HFF-Myc (cell line): ENCODE measurements at regions not wholly inside any gene's neighbourhood (a gene's known extent, or its start where the extent isn't known, plus 50 kb on each side); places are given as distances from the start of the nearest gene placed in this dataset.

Source experiments
- DNase-seq: peaks from one replicate; pipeline ENCODE4 v3.0.0-alpha.2; 2011; ENCODE audit warnings: low read depth; ENCODE audit errors: extremely low read depth
- H3K4me3 ChIP-seq: replicated peaks from 2 replicates; pipeline ENCODE4 v1.5.1; 2011; ENCODE audit warnings: low read depth, mild to moderate bottlenecking, control low read depth, low read length
- TF ChIP-seq, protein P1 (sequence below): IDR thresholded peaks from 2 replicates; pipeline ENCODE4 v1.5.1; 2012; ENCODE audit warnings: mild to moderate bottlenecking, low read depth, low read length, control low read depth; ENCODE audit errors: missing control alignments

- no peak for DNase-seq
- TF ChIP-seq, protein P1, sequence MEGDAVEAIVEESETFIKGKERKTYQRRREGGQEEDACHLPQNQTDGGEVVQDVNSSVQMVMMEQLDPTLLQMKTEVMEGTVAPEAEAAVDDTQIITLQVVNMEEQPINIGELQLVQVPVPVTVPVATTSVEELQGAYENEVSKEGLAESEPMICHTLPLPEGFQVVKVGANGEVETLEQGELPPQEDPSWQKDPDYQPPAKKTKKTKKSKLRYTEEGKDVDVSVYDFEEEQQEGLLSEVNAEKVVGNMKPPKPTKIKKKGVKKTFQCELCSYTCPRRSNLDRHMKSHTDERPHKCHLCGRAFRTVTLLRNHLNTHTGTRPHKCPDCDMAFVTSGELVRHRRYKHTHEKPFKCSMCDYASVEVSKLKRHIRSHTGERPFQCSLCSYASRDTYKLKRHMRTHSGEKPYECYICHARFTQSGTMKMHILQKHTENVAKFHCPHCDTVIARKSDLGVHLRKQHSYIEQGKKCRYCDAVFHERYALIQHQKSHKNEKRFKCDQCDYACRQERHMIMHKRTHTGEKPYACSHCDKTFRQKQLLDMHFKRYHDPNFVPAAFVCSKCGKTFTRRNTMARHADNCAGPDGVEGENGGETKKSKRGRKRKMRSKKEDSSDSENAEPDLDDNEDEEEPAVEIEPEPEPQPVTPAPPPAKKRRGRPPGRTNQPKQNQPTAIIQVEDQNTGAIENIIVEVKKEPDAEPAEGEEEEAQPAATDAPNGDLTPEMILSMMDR, result no peak
- H3K4me3 ChIP-seq, result no peak overlapping the region
Observed at GRCh38 chr7:20279979-20280378, 50.7 kb upstream of the ITGB8 start.

GRCh38 chr7:20280475-20281351 is 50.0 kb upstream of the ITGB8 start:
- H3K4me3 ChIP-seq, result no peak overlapping the region
- TF ChIP-seq, protein P1, result no peak
- peak; percentile 57 for DNase-seq
